SK-N-SH treated with all-trans-retinoic acid at 6 μM for 48 hours (cell line): ENCODE measurements at regions not wholly inside any gene's neighbourhood (a gene's known extent, or its start where the extent isn't known, plus 50 kb on each side); places are given as distances from the start of the nearest gene placed in this dataset.

Experiments used
- ESRRG ChIP-seq: fragments of 250-450 bp; sonication (Bioruptor Pico); IDR thresholded peaks from 2 replicates; pipeline ENCODE4 v1.6.1; 2021; ENCODE audit warnings: mild to moderate bottlenecking
- PATZ1 ChIP-seq: fragments of 250-450 bp; sonication (Bioruptor Pico); IDR thresholded peaks from 2 replicates; pipeline ENCODE4 v1.8.0; 2020; ENCODE audit warnings: mild to moderate bottlenecking, moderate library complexity, borderline replicate concordance
- TCF4 ChIP-seq: fragments of 250-450 bp; sonication (Bioruptor Pico); IDR thresholded peaks from 2 replicates; pipeline ENCODE4 v1.8.0; 2021; ENCODE audit warnings: mild to moderate bottlenecking, moderate library complexity, borderline replicate concordance
- ZFP3 ChIP-seq: fragments of 250-450 bp; sonication (Bioruptor Pico); IDR thresholded peaks from 2 replicates; pipeline ENCODE4 v1.5.0; 2020; ENCODE audit warnings: mild to moderate bottlenecking, moderate library complexity
- ZFP30 ChIP-seq: fragments of 450-650 bp; formaldehyde crosslinking; IDR thresholded peaks from 2 replicates; pipeline ENCODE4 v1.5.0; 2022; ENCODE audit warnings: mild to moderate bottlenecking, moderate library complexity

GRCh38 chr12:93202688-93203087 lies 175.0 kb upstream of the NUDT4 start:
- no peak for TF ChIP-seq PATZ1 (CRISPR knock-in tag)
- no peak for TF ChIP-seq ZFP3 (CRISPR knock-in tag)
- TF ChIP-seq TCF4 (CRISPR knock-in tag): no peak
- no peak for TF ChIP-seq ESRRG (CRISPR knock-in tag)
- TF ChIP-seq ZFP30 (CRISPR knock-in tag): no peak
